Tibial nerve (tissue), 4 donors: ENCODE measurements at regions not wholly inside any gene's neighbourhood (a gene's known extent, or its start where the extent isn't known, plus 50 kb on each side); places are given as distances from the start of the nearest gene placed in this dataset.

Experiments used
- DNase-seq, 2 donors: peaks; one replicate each; pipeline ENCODE4 v3.0.0-alpha.2; 2019; ENCODE audit warnings: low spot score in 2 of 2
- H3K27ac ChIP-seq, 4 donors: fragments of 200-600 bp; sonication (generic) in 3 of 4; one replicate each; pipeline ENCODE4 v1.5.1; 2017 to 2019; ENCODE audit warnings: mild to moderate bottlenecking in 1 of 4
- H3K27me3 ChIP-seq, 2 donors: fragments of 200-600 bp; sonication (generic) in 1 of 2; one replicate each; pipeline versions ENCODE4 v1.5.1 to v1.6.0; 2017 to 2019
- H3K36me3 ChIP-seq, 3 donors: fragments of 200-600 bp; sonication (generic); one replicate each; pipeline ENCODE4 v1.5.1; 2018 to 2019
- H3K4me1 ChIP-seq, 4 donors: fragments of 200-600 bp; sonication (generic) in 3 of 4; one replicate each; pipeline ENCODE4 v1.5.1; 2017 to 2019
- H3K4me3 ChIP-seq, 4 donors: fragments of 200-600 bp; sonication (generic) in 3 of 4; one replicate each; pipeline ENCODE4 v1.5.1; 2017 to 2019; ENCODE audit warnings: mild to moderate bottlenecking in 1 of 4, moderate library complexity in 1 of 4
- H3K9me3 ChIP-seq, 4 donors: fragments of 200-600 bp; sonication (generic) in 3 of 4; one replicate each; pipeline ENCODE4 v1.5.1; 2017 to 2019
- CTCF ChIP-seq, 5 experiments: fragments of 200-600 bp in 3 of 5; fragments of 450-650 bp in 2 of 5; sonication (generic) in 3 of 5; IDR thresholded peaks; one replicate each; pipeline ENCODE4 v1.5.1; 2016 to 2019; ENCODE audit warnings: antibody characterized with exemption in 5 of 5, mild to moderate bottlenecking in 3 of 5, moderate library complexity in 2 of 5
- EP300 ChIP-seq, 2 donors: sonication (generic); formaldehyde crosslinking; IDR thresholded peaks; one replicate each; pipeline ENCODE4 v1.6.1; 2017; ENCODE audit warnings: antibody characterized with exemption in 2 of 2, mild to moderate bottlenecking in 1 of 2
- POLR2A ChIP-seq, 2 donors: fragments of 450-650 bp; IDR thresholded peaks; one replicate each; pipeline ENCODE4 v1.6.1; 2017; ENCODE audit warnings: antibody characterized with exemption in 2 of 2, mild to moderate bottlenecking in 2 of 2, moderate library complexity in 2 of 2
- WGBS, 2 donors: methylation state at CpG; one replicate each; pipeline ENCODE4 v1.1.5; 2018; 5-methylcytosine and 5-hydroxymethylcytosine counted together

- TF ChIP-seq EP300 (IDR thresholded peaks at IDR 0.05) (no peak), POLR2A (IDR thresholded peaks at IDR 0.05) (no peak), CTCF (IDR thresholded peaks at IDR 0.05) (no peak)
- 89 to 90% methylated on average over 11 of the region's 11 CpGs for WGBS, 2 donors
These were observed 170.1 kb upstream of the B3GAT1 start for GRCh38 chr11:134581966-134582769.

GRCh38 chr11:134581121-134581626 is 169.1 kb upstream of the B3GAT1 start:
- no peak overlapping the region for H3K4me3 ChIP-seq
- peaks cover 0 to 29% (median 26%) of the 10 kb centered on the region in 4 donors for H3K4me1 ChIP-seq
- H3K27me3 ChIP-seq: peaks cover 0 to 4% of the 10 kb centered on the region in 2 donors
- WGBS, 2 donors: 79 to 82% methylated on average over 9 of the region's 9 CpGs
- no peaks in the 10 kb centered on the region for H3K36me3 ChIP-seq
- H3K27ac ChIP-seq: no peak overlapping the region
- H3K9me3 ChIP-seq: no peaks in the 10 kb centered on the region
- no peak for TF ChIP-seq POLR2A (IDR thresholded peaks at IDR 0.05)
- no peak for TF ChIP-seq EP300 (IDR thresholded peaks at IDR 0.05)
- no peak for TF ChIP-seq CTCF (IDR thresholded peaks at IDR 0.05)
- no peak for DNase-seq

More at GRCh38 chr11:134581966-134582769, 170.1 kb upstream of the B3GAT1 start:
- H3K27ac ChIP-seq: no peak overlapping the region
- DNase-seq: no peak
- H3K4me1 ChIP-seq: peaks cover 0 to 36% (median 27%) of the 10 kb centered on the region in 4 donors
- H3K36me3 ChIP-seq: no peaks in the 10 kb centered on the region
- H3K27me3 ChIP-seq: peaks cover 0 to 4% of the 10 kb centered on the region in 2 donors
- H3K4me3 ChIP-seq: no peak overlapping the region
- no peaks in the 10 kb centered on the region for H3K9me3 ChIP-seq

- no peak for TF ChIP-seq CTCF (IDR thresholded peaks at IDR 0.05)
- TF ChIP-seq EP300 (IDR thresholded peaks at IDR 0.05): no peak
- no peak overlapping the region for H3K4me3 ChIP-seq
- 93 to 100% methylated on average over 1 to 6 of the region's 8 CpGs for WGBS, 2 donors
- no peaks in the 10 kb centered on the region for H3K36me3 ChIP-seq
- H3K9me3 ChIP-seq: no peaks in the 10 kb centered on the region
- DNase-seq: no peak
- H3K4me1 ChIP-seq: peaks cover 0 to 23% (median 20%) of the 10 kb centered on the region in 4 donors
- H3K27me3 ChIP-seq: peaks cover 0 to 4% of the 10 kb centered on the region in 2 donors
- H3K27ac ChIP-seq: no peak overlapping the region
These were observed 168.6 kb upstream of the B3GAT1 start for GRCh38 chr11:134580610-134580975.

- H3K4me3 ChIP-seq: no peak overlapping the region
- H3K4me1 ChIP-seq: peaks cover 0 to 17% (median 14%) of the 10 kb centered on the region in 4 donors
- H3K9me3 ChIP-seq: no peaks in the 10 kb centered on the region
- no peaks in the 10 kb centered on the region for H3K36me3 ChIP-seq
- TF ChIP-seq CTCF (IDR thresholded peaks at IDR 0.05) (no peak), POLR2A (IDR thresholded peaks at IDR 0.05) (no peak), EP300 (IDR thresholded peaks at IDR 0.05) (no peak)
- H3K27ac ChIP-seq: no peak overlapping the region
- DNase-seq: no peak
- peaks cover 0 to 4% of the 10 kb centered on the region in 2 donors for H3K27me3 ChIP-seq
- 75 to 83% methylated on average over 14 of the region's 16 CpGs for WGBS, 2 donors
These were observed 167.9 kb upstream of the B3GAT1 start for GRCh38 chr11:134579724-134580609.
